ENCODE measurements at regions not wholly inside any gene's neighbourhood (a gene's known extent, or its start where the extent isn't known, plus 50 kb on each side); places are given as distances from the start of the nearest gene placed in this dataset.

GRCh38 chr2:108133457-108133856 is 106.3 kb upstream of the SULT1C3 start:
- Histone ChIP-seq H2BK5ac (ENCODE audit: insufficient read length, low read length) (no peak overlapping the region), H3K79me1 (ENCODE audit: insufficient read depth, low read depth, low read length, poor library complexity, severe bottlenecking) (no peaks in the 10 kb centered on the region), H4K91ac (ENCODE audit: insufficient read length, low read depth, low read length) (no peak overlapping the region), H4K5ac (ENCODE audit: insufficient read length, low read depth, low read length) (no peak overlapping the region), H3K9ac (ENCODE audit: extremely low read depth, insufficient read length, low read length) (no peak overlapping the region), H3K27me3 (ENCODE audit: insufficient read depth, low read length) (no peaks in the 10 kb centered on the region), H3K27ac (ENCODE audit: insufficient read length, low read depth, low read length) (no peak overlapping the region), H3K18ac (ENCODE audit: insufficient read length, low read depth, low read length) (no peak overlapping the region), H3K23ac (ENCODE audit: insufficient read length, low read depth, low read length) (no peak overlapping the region), H3K4ac (ENCODE audit: low read depth, low read length) (no peak overlapping the region), H2BK20ac (ENCODE audit: low read depth, low read length, poor library complexity, severe bottlenecking) (no peak overlapping the region), H3K79me2 (ENCODE audit: insufficient read depth, low read length) (no peaks in the 10 kb centered on the region), H3K4me2 (ENCODE audit: insufficient read depth, insufficient read length, low read length) (no peak overlapping the region), H2BK120ac (ENCODE audit: low read depth, low read length, poor library complexity, severe bottlenecking) (no peak overlapping the region), H2AK5ac (ENCODE audit: insufficient read length, low read length) (no peak overlapping the region), H3T11ph (ENCODE audit: low read length) (no peak overlapping the region), H3K56ac (ENCODE audit: insufficient read length, low read depth, low read length) (no peak overlapping the region), H3K23me2 (ENCODE audit: insufficient read length, low read depth, low read length, poor library complexity, severe bottlenecking) (no peaks in the 10 kb centered on the region), H2BK15ac (ENCODE audit: low read depth, low read length) (no peak overlapping the region), H3K4me1 (ENCODE audit: insufficient read depth, low read length) (no peaks in the 10 kb centered on the region), H4K20me1 (ENCODE audit: control insufficient read depth, insufficient read depth, insufficient read length) (no peaks in the 10 kb centered on the region), H3K14ac (ENCODE audit: insufficient read depth, low read length) (no peak overlapping the region), H3K9me3 (ENCODE audit: control insufficient read depth, low read depth, low read length) (peaks cover 6% of the 10 kb centered on the region), H2BK12ac (ENCODE audit: insufficient read length, low read depth, low read length) (no peak overlapping the region), H2AFZ (ENCODE audit: low read length) (no peak overlapping the region), H4K8ac (replicated peaks; ENCODE audit: insufficient read length, low read depth, low read length) (no peak overlapping the region)
- no peak for DNase-seq
- no peak for TF ChIP-seq CTCF (conservative IDR thresholded peaks at IDR 0.05)
- peaks cover 10 to 14% of the 10 kb centered on the region in 2 experiments for H3K9me3 Mint-ChIP-seq
- H3K27ac Mint-ChIP-seq = no peak overlapping the region
- WGBS (ENCODE audit: extremely low coverage, insufficient read length, low lambda C conversion rate) = no CpG with 5 or more reads among the region's 2 CpGs
- no peak overlapping the region for H3K4me3 Mint-ChIP-seq
- H3K27me3 Mint-ChIP-seq (ENCODE audit: low read depth) = no peaks in the 10 kb centered on the region
- peaks cover 24 to 31% of the 10 kb centered on the region in 2 experiments for H3K4me1 Mint-ChIP-seq
- H3K36me3 Mint-ChIP-seq (ENCODE audit: insufficient read depth in 1 of 3, low read depth in 3 of 3) = peaks cover 5 to 25% (median 21%) of the 10 kb centered on the region in 3 experiments; a peak in 5 of 7 replicates
